22Rv1 (cell line): ENCODE measurements at regions not wholly inside any gene's neighbourhood (a gene's known extent, or its start where the extent isn't known, plus 50 kb on each side); places are given as distances from the start of the nearest gene placed in this dataset.

Source experiments
- ZFX ChIP-seq: fragments of 450-650 bp; IDR thresholded peaks from 2 replicates; pipeline ENCODE4 v1.6.1; 2017; ENCODE audit warnings: antibody characterized with exemption, borderline replicate concordance
- TF ChIP-seq, protein P1 (sequence below): fragments of 450-650 bp; IDR thresholded peaks from 2 replicates; pipeline ENCODE4 v1.5.1; 2017; ENCODE audit warnings: mild to moderate bottlenecking

DNA sequence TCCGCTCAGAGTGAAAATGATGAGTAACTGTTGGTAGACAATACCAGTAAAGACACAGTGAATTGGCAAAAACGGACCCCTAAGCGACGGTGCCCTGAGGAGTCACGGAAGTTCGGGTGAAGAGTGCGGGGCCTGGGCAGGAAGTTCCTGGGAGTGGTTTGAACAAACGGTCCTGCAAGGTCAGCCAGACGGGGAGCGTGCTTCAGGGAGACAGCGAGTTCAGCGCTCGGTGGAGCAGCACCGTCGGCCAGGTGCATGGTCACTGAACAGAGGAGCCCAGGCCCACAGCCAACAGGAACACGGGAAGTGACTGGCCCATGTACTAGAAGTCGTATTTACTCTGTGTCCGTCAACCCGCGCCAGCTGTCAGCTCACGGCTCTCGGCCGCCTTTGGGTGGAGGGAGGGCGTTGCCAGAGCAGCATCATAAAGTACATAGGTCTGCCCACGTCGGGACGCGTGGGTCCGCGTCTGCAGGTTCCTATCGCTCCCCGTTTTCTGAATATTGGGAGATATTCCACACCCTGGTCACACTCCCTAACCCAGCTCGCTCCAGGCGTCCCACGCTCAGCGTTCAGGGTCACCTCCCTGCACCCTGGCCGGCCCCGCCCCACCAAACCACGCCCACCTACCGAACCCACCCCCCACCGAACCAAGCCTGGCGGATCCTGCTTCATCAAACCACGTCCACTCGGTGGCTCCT is 75.6 kb upstream of the UXS1 start:
- TF ChIP-seq, protein P1, sequence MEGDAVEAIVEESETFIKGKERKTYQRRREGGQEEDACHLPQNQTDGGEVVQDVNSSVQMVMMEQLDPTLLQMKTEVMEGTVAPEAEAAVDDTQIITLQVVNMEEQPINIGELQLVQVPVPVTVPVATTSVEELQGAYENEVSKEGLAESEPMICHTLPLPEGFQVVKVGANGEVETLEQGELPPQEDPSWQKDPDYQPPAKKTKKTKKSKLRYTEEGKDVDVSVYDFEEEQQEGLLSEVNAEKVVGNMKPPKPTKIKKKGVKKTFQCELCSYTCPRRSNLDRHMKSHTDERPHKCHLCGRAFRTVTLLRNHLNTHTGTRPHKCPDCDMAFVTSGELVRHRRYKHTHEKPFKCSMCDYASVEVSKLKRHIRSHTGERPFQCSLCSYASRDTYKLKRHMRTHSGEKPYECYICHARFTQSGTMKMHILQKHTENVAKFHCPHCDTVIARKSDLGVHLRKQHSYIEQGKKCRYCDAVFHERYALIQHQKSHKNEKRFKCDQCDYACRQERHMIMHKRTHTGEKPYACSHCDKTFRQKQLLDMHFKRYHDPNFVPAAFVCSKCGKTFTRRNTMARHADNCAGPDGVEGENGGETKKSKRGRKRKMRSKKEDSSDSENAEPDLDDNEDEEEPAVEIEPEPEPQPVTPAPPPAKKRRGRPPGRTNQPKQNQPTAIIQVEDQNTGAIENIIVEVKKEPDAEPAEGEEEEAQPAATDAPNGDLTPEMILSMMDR: no peak
- no peak for TF ChIP-seq ZFX
